ENCODE measurements at regions not wholly inside any gene's neighbourhood (a gene's known extent, or its start where the extent isn't known, plus 50 kb on each side); places are given as distances from the start of the nearest gene placed in this dataset.

- TF ChIP-seq CTCF (IDR thresholded peaks at IDR 0.05; ENCODE audit: poor library complexity): no peak
- no peak for TF ChIP-seq EZH2 (IDR thresholded peaks at IDR 0.05; ENCODE audit: borderline replicate concordance)
- no peak for TF ChIP-seq EZH2phosphoT487 (IDR thresholded peaks at IDR 0.05; ENCODE audit: low read depth, severe bottlenecking, unreplicated experiment)
These were observed 269.3 kb upstream of the SYT10 start for GRCh38 chr12:33708935-33709334.
